ENCODE measurements at regions not wholly inside any gene's neighbourhood (a gene's known extent, or its start where the extent isn't known, plus 50 kb on each side); places are given as distances from the start of the nearest gene placed in this dataset.

DNA sequence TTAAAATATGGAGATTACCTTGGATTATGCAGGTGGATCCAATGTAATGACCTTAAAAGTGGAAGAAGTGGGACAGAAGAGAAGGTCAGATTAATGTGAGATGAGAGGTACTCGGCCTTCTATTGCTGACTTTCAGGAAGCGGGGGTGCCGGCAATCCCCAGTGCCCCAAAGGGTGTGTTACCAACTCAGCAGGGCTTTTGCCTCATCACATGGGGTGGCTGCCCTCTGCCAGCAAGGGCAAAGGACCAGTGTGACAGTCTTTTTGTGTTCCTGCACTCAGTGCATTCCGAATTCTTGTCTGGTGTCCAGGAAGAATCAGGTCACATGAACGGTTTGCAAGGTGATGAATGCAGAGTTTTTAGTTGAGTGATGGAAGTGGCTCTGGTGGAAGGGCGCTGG lies 624.2 kb downstream of the COL12A1 start:
- Histone ChIP-seq H3K79me2 (ENCODE audit: low read length) (no peaks in the 10 kb centered on the region), H3K4me3 (ENCODE audit: low read length) (no peak overlapping the region), H3K9me2 (replicated peaks; ENCODE audit: insufficient read depth, low read length) (no peaks in the 10 kb centered on the region), H4K20me1 (ENCODE audit: insufficient read depth, low read depth, low read length) (no peaks in the 10 kb centered on the region), H3K36me3 (ENCODE audit: insufficient read depth, low read length) (no peaks in the 10 kb centered on the region), H3K9ac (ENCODE audit: low read length) (no peak overlapping the region), H3K27ac (ENCODE audit: low read length) (no peak overlapping the region), H3K9me3 (ENCODE audit: low read length) (no peaks in the 10 kb centered on the region), H3K27me3 (ENCODE audit: low read length) (no peaks in the 10 kb centered on the region), H2AFZ (ENCODE audit: low read length) (no peak overlapping the region), H3K4me1 (ENCODE audit: low read length) (no peaks in the 10 kb centered on the region), H3K4me2 (ENCODE audit: low read depth, low read length, poor library complexity, severe bottlenecking) (no peak overlapping the region)
- no peak for DNase-seq

- H3K4me3 ChIP-seq (ENCODE audit: low read length), result no peak overlapping the region
- H4K20me1 ChIP-seq (ENCODE audit: insufficient read depth, low read depth, low read length), result no peaks in the 10 kb centered on the region
- H3K9me3 ChIP-seq (ENCODE audit: low read length), result no peaks in the 10 kb centered on the region
Measured at GRCh38 chr6:74579794-74580193, 626.1 kb downstream of the COL12A1 start.

GRCh38 chr6:74579047-74579446 lies 626.8 kb downstream of the COL12A1 start:
- H4K20me1 ChIP-seq (ENCODE audit: insufficient read depth, low read depth, low read length), result no peaks in the 10 kb centered on the region
- no peak for DNase-seq
- H3K79me2 ChIP-seq (ENCODE audit: low read length), result no peaks in the 10 kb centered on the region
- H3K36me3 ChIP-seq (ENCODE audit: insufficient read depth, low read length), result no peaks in the 10 kb centered on the region
- no peak overlapping the region for H3K4me3 ChIP-seq (ENCODE audit: low read length)
- H3K4me1 ChIP-seq (ENCODE audit: low read length), result no peaks in the 10 kb centered on the region
- no peak overlapping the region for H3K27ac ChIP-seq (ENCODE audit: low read length)
- H3K4me2 ChIP-seq (ENCODE audit: low read depth, low read length, poor library complexity, severe bottlenecking), result no peak overlapping the region
- H3K9me2 ChIP-seq (replicated peaks; ENCODE audit: insufficient read depth, low read length), result no peaks in the 10 kb centered on the region
- no peak overlapping the region for H2AFZ ChIP-seq (ENCODE audit: low read length)
- H3K9ac ChIP-seq (ENCODE audit: low read length), result no peak overlapping the region
- no peaks in the 10 kb centered on the region for H3K27me3 ChIP-seq (ENCODE audit: low read length)
- H3K9me3 ChIP-seq (ENCODE audit: low read length), result no peaks in the 10 kb centered on the region

More at GRCh38 chr6:74579794-74580193, 626.1 kb downstream of the COL12A1 start:
- no peaks in the 10 kb centered on the region for H3K79me2 ChIP-seq (ENCODE audit: low read length)
- H3K27ac ChIP-seq (ENCODE audit: low read length), result no peak overlapping the region
- DNase-seq, result no peak
- no peaks in the 10 kb centered on the region for H3K36me3 ChIP-seq (ENCODE audit: insufficient read depth, low read length)
- H2AFZ ChIP-seq (ENCODE audit: low read length), result no peak overlapping the region
- H3K4me2 ChIP-seq (ENCODE audit: low read depth, low read length, poor library complexity, severe bottlenecking), result no peak overlapping the region
- H3K9ac ChIP-seq (ENCODE audit: low read length), result no peak overlapping the region
- no peaks in the 10 kb centered on the region for H3K4me1 ChIP-seq (ENCODE audit: low read length)
- no peaks in the 10 kb centered on the region for H3K27me3 ChIP-seq (ENCODE audit: low read length)
- no peaks in the 10 kb centered on the region for H3K9me2 ChIP-seq (replicated peaks; ENCODE audit: insufficient read depth, low read length)

GRCh38 chr6:74578339-74578738 lies 627.5 kb downstream of the COL12A1 start:
- Histone ChIP-seq H4K20me1 (ENCODE audit: insufficient read depth, low read depth, low read length) (no peaks in the 10 kb centered on the region), H3K4me1 (ENCODE audit: low read length) (no peaks in the 10 kb centered on the region), H3K9ac (ENCODE audit: low read length) (no peak overlapping the region), H3K36me3 (ENCODE audit: insufficient read depth, low read length) (no peaks in the 10 kb centered on the region), H3K4me2 (ENCODE audit: low read depth, low read length, poor library complexity, severe bottlenecking) (no peak overlapping the region), H3K9me2 (replicated peaks; ENCODE audit: insufficient read depth, low read length) (no peaks in the 10 kb centered on the region), H3K79me2 (ENCODE audit: low read length) (no peaks in the 10 kb centered on the region), H3K4me3 (ENCODE audit: low read length) (no peak overlapping the region), H3K27me3 (ENCODE audit: low read length) (no peaks in the 10 kb centered on the region), H3K9me3 (ENCODE audit: low read length) (no peaks in the 10 kb centered on the region), H3K27ac (ENCODE audit: low read length) (no peak overlapping the region), H2AFZ (ENCODE audit: low read length) (no peak overlapping the region)
- DNase-seq, result no peak

GRCh38 chr6:74577619-74578018 lies 628.2 kb downstream of the COL12A1 start:
- H3K36me3 ChIP-seq (ENCODE audit: insufficient read depth, low read length), result no peaks in the 10 kb centered on the region
- DNase-seq, result no peak
- H2AFZ ChIP-seq (ENCODE audit: low read length), result no peak overlapping the region
- H3K27me3 ChIP-seq (ENCODE audit: low read length), result no peaks in the 10 kb centered on the region
- H3K9ac ChIP-seq (ENCODE audit: low read length), result no peak overlapping the region
- no peaks in the 10 kb centered on the region for H3K9me3 ChIP-seq (ENCODE audit: low read length)
- H3K4me1 ChIP-seq (ENCODE audit: low read length), result no peaks in the 10 kb centered on the region
- H3K4me3 ChIP-seq (ENCODE audit: low read length), result no peak overlapping the region
- H3K79me2 ChIP-seq (ENCODE audit: low read length), result no peaks in the 10 kb centered on the region
- H4K20me1 ChIP-seq (ENCODE audit: insufficient read depth, low read depth, low read length), result no peaks in the 10 kb centered on the region
- no peaks in the 10 kb centered on the region for H3K9me2 ChIP-seq (replicated peaks; ENCODE audit: insufficient read depth, low read length)
- H3K27ac ChIP-seq (ENCODE audit: low read length), result no peak overlapping the region
- H3K4me2 ChIP-seq (ENCODE audit: low read depth, low read length, poor library complexity, severe bottlenecking), result no peak overlapping the region

DNA sequence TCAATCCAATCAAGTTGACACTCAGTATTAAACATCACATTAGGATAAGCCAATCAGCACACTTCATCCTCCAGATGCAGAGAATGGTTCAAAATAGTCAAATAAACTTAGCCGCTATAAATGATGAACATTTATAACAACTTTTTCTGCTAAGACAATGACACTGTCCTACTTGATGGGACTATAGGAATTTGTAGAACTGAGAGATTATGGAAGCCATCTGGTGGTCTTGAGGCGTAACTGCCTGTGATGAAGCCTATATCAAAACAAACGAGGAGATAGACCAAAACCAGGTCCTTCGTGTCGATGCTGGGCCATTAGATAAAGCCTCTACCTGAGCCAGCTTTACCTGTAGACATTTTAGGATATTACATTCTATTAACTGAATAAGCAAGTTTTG lies 631.1 kb downstream of the COL12A1 start:
- no peaks in the 10 kb centered on the region for H3K9me2 ChIP-seq (replicated peaks; ENCODE audit: insufficient read depth, low read length)
- no peaks in the 10 kb centered on the region for H3K79me2 ChIP-seq (ENCODE audit: low read length)
- no peak overlapping the region for H3K9ac ChIP-seq (ENCODE audit: low read length)
- peak; percentile 69 for DNase-seq
- no peak overlapping the region for H3K27ac ChIP-seq (ENCODE audit: low read length)
- no peak overlapping the region for H2AFZ ChIP-seq (ENCODE audit: low read length)
- no peak overlapping the region for H3K4me3 ChIP-seq (ENCODE audit: low read length)
- no peaks in the 10 kb centered on the region for H3K9me3 ChIP-seq (ENCODE audit: low read length)
- no peaks in the 10 kb centered on the region for H3K27me3 ChIP-seq (ENCODE audit: low read length)
- no peaks in the 10 kb centered on the region for H4K20me1 ChIP-seq (ENCODE audit: insufficient read depth, low read depth, low read length)
- no peaks in the 10 kb centered on the region for H3K4me1 ChIP-seq (ENCODE audit: low read length)
- H3K4me2 ChIP-seq (ENCODE audit: low read depth, low read length, poor library complexity, severe bottlenecking), result no peak overlapping the region
- H3K36me3 ChIP-seq (ENCODE audit: insufficient read depth, low read length), result no peaks in the 10 kb centered on the region

- Histone ChIP-seq H3K9me2 (replicated peaks; ENCODE audit: insufficient read depth, low read length) (no peaks in the 10 kb centered on the region), H3K79me2 (ENCODE audit: low read length) (no peaks in the 10 kb centered on the region), H4K20me1 (ENCODE audit: insufficient read depth, low read depth, low read length) (no peaks in the 10 kb centered on the region), H2AFZ (ENCODE audit: low read length) (no peak overlapping the region), H3K27ac (ENCODE audit: low read length) (no peak overlapping the region), H3K4me1 (ENCODE audit: low read length) (no peaks in the 10 kb centered on the region), H3K4me3 (ENCODE audit: low read length) (no peak overlapping the region), H3K4me2 (ENCODE audit: low read depth, low read length, poor library complexity, severe bottlenecking) (no peak overlapping the region), H3K27me3 (ENCODE audit: low read length) (no peaks in the 10 kb centered on the region), H3K9me3 (ENCODE audit: low read length) (no peaks in the 10 kb centered on the region), H3K9ac (ENCODE audit: low read length) (no peak overlapping the region), H3K36me3 (ENCODE audit: insufficient read depth, low read length) (no peaks in the 10 kb centered on the region)
- no peak for DNase-seq
Measured at GRCh38 chr6:74573613-74574012, 632.2 kb downstream of the COL12A1 start.

DNA sequence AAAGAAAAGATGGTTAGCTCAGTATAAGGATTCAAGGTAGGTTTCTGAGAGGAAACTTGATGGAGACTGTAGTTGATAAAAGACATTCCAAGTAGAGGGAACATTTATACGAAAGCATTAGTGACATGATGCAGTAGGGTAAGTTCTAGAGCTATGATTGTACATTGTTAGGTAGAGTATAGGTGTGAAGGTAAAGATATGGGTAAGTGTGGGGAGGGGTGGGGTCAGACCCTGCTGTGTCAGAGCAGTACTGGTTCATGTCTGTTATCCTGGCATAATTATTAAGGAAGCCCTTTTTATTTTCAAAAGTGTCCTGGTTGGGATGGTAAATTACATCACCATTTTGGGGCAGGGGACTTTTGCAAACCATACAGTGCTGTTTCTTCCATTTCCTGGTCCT lies 635.8 kb downstream of the COL12A1 start:
- no peaks in the 10 kb centered on the region for H4K20me1 ChIP-seq (ENCODE audit: insufficient read depth, low read depth, low read length)
- no peak overlapping the region for H3K27ac ChIP-seq (ENCODE audit: low read length)
- H3K9me3 ChIP-seq (ENCODE audit: low read length), result no peaks in the 10 kb centered on the region
- H3K4me3 ChIP-seq (ENCODE audit: low read length), result no peak overlapping the region
- H3K27me3 ChIP-seq (ENCODE audit: low read length), result no peaks in the 10 kb centered on the region
- no peak overlapping the region for H2AFZ ChIP-seq (ENCODE audit: low read length)
- H3K4me1 ChIP-seq (ENCODE audit: low read length), result no peaks in the 10 kb centered on the region
- H3K4me2 ChIP-seq (ENCODE audit: low read depth, low read length, poor library complexity, severe bottlenecking), result no peak overlapping the region
- H3K36me3 ChIP-seq (ENCODE audit: insufficient read depth, low read length), result no peaks in the 10 kb centered on the region
- H3K9ac ChIP-seq (ENCODE audit: low read length), result no peak overlapping the region
- H3K9me2 ChIP-seq (replicated peaks; ENCODE audit: insufficient read depth, low read length), result no peaks in the 10 kb centered on the region
- H3K79me2 ChIP-seq (ENCODE audit: low read length), result no peaks in the 10 kb centered on the region
- DNase-seq, result no peak

DNA sequence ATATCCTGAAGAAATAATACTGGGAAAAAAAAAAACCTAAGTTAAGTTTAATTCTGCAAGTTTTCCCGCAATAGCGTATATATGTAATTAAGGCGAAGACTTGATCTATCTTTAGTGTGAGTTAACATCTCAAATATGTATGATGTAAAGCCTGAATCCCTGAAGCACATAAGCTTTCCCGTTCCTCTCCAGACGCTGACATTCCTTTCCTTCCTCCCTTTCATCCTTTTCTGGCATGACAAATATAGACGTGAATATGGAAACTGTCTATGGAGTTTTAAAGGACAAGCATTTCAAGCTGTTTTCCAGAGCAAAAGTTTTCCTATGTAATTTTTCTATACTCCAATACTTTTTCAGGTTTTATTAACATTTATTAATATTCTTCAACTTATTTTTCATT lies 637.0 kb downstream of the COL12A1 start:
- H3K4me3 ChIP-seq (ENCODE audit: low read length), result no peak overlapping the region
- no peaks in the 10 kb centered on the region for H3K9me2 ChIP-seq (replicated peaks; ENCODE audit: insufficient read depth, low read length)
- no peak for DNase-seq
- no peak overlapping the region for H3K4me2 ChIP-seq (ENCODE audit: low read depth, low read length, poor library complexity, severe bottlenecking)
- H3K27me3 ChIP-seq (ENCODE audit: low read length), result no peaks in the 10 kb centered on the region
- no peaks in the 10 kb centered on the region for H3K4me1 ChIP-seq (ENCODE audit: low read length)
- no peaks in the 10 kb centered on the region for H3K79me2 ChIP-seq (ENCODE audit: low read length)
- H3K27ac ChIP-seq (ENCODE audit: low read length), result no peak overlapping the region
- no peak overlapping the region for H2AFZ ChIP-seq (ENCODE audit: low read length)
- no peaks in the 10 kb centered on the region for H3K9me3 ChIP-seq (ENCODE audit: low read length)
- H3K9ac ChIP-seq (ENCODE audit: low read length), result no peak overlapping the region
- no peaks in the 10 kb centered on the region for H4K20me1 ChIP-seq (ENCODE audit: insufficient read depth, low read depth, low read length)
- H3K36me3 ChIP-seq (ENCODE audit: insufficient read depth, low read length), result no peaks in the 10 kb centered on the region

All from Karpas-422 (cell line).